Hepatocyte (in vitro differentiated cells): ENCODE measurements at regions not wholly inside any gene's neighbourhood (a gene's known extent, or its start where the extent isn't known, plus 50 kb on each side); places are given as distances from the start of the nearest gene placed in this dataset.
"Not testable (repeated sequence)": the region's sequence is repeated elsewhere in the genome, so short reads cannot be mapped to it uniquely, and the experiment has no call there.

ENCODE experiments used
- EZH2phosphoT487 ChIP-seq: fragments of 200-600 bp; sonication (generic); IDR thresholded peaks from one replicate; pipeline ENCODE4 v1.6.1; 2018; ENCODE audit warnings: antibody characterized with exemption, mild to moderate bottlenecking, low read depth, moderate library complexity; ENCODE audit not compliant: unreplicated experiment, severe bottlenecking
- TF ChIP-seq, protein P1 (sequence below): fragments of 200-600 bp; sonication (generic); IDR thresholded peaks from 2 replicates; pipeline ENCODE4 v1.5.1; 2016; ENCODE audit warnings: antibody characterized with exemption, mild to moderate bottlenecking; ENCODE audit not compliant: poor library complexity

DNA sequence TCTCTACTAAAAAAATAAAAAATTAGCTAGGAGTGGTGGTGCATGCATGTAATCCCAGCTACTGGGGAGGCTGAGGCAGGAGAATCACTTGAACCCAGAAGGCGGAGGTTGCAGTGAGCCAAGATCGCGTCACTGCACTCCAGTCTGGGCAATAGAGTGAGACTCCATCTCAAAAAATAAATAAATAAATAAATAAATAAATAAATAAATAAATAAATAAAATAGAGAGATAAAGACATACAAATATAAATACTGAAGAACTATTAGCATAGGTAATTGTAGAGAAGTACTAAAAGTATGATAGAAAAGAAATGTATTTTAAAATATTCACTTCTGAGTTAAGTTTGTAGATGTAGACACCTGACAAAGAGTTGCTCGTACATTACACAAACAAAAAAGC is 1652.4 kb downstream of the TP53TG3F start:
- TF ChIP-seq, protein P1, sequence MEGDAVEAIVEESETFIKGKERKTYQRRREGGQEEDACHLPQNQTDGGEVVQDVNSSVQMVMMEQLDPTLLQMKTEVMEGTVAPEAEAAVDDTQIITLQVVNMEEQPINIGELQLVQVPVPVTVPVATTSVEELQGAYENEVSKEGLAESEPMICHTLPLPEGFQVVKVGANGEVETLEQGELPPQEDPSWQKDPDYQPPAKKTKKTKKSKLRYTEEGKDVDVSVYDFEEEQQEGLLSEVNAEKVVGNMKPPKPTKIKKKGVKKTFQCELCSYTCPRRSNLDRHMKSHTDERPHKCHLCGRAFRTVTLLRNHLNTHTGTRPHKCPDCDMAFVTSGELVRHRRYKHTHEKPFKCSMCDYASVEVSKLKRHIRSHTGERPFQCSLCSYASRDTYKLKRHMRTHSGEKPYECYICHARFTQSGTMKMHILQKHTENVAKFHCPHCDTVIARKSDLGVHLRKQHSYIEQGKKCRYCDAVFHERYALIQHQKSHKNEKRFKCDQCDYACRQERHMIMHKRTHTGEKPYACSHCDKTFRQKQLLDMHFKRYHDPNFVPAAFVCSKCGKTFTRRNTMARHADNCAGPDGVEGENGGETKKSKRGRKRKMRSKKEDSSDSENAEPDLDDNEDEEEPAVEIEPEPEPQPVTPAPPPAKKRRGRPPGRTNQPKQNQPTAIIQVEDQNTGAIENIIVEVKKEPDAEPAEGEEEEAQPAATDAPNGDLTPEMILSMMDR = not testable (repeated sequence)
- not testable (repeated sequence) for TF ChIP-seq EZH2phosphoT487
